GM19351 (cell line): ENCODE measurements at regions not wholly inside any gene's neighbourhood (a gene's known extent, or its start where the extent isn't known, plus 50 kb on each side); places are given as distances from the start of the nearest gene placed in this dataset.

ENCODE experiments used
- ATAC-seq: cut with Tn5 transposase; IDR thresholded peaks from one replicate; pipeline ENCODE4 v1.9.1; 2021; ENCODE audit warnings: mild to moderate bottlenecking, moderate library complexity; ENCODE audit not compliant: unreplicated experiment

GRCh38 chr4:149136951-149137620 is 678.6 kb downstream of the IQCM start:
- ATAC-seq = no peak

DNA sequence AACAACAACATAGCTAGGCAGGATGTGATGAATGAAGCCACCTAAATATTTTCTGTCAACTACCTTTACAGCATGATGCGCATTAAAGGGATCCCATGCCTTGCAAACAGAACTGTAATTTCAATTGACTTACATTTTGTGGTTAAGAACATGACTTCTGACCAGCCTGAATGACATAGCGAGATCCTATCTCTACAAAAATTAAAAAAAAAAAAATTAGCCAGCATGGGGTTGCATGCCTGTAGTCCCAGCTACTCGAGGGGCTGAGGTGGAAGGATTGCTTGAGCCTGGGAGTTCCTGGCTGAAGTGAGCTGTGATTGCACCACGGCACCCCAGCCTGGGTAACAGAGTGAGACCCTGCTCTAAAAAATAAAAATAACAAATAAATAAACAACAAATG is 680.6 kb downstream of the IQCM start:
- ATAC-seq = no peak

DNA sequence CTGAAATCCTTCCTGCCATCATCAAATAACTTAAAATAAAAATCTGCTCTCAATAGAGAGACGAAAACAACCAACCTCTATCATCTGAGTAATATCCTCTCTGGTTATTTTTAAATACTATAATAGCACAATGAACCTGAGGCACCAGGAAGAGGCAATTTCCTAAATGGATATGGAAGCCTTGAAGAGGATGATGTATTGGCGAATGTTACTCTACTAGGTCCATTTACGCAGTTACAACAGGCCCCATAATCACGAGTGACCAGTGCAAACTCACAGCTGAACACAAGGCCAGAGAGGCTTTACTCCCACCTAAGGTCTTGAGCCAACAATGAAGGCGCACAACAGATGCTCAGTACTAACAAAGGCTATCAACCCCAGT is 678.8 kb upstream of the NR3C2 start:
- no peak for ATAC-seq

GRCh38 chr4:149120331-149121022 is 678.3 kb upstream of the NR3C2 start:
- ATAC-seq = no peak

- ATAC-seq = no peak
These were observed 674.6 kb upstream of the NR3C2 start for GRCh38 chr4:149116806-149117205.

DNA sequence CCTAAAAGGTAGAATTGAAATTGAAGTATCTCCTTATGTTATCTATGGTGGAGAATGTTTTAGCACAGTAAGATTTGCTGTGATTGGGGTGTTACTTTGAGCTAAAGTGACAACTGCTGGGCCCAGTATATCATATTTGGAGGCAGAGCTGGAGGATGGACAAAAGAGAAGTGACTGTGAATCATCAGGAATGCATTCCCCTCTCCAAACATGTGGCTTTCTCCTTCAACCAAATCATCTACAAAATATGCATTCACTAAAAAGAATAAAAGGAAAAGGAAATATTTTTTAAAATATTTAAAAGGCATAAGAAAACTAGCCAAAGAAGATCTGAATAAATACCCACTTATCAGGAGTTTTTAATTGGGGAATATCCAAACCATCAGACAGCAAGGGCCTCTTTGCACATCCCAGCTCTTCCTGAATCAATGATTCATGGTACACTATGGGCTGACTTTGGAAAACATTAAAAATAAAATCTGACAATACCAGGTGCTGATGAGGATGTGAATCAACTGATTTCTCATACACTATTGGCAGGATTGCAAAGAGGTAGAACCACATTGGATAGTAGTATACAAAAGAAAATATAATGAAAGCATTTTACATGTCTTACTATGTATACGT is 671.7 kb upstream of the NR3C2 start:
- no peak for ATAC-seq

- no peak for ATAC-seq
These were observed 669.9 kb upstream of the NR3C2 start for GRCh38 chr4:149112109-149112508.

GRCh38 chr4:149110481-149110880 is 668.3 kb upstream of the NR3C2 start:
- ATAC-seq = no peak

- ATAC-seq = no peak
These were observed 666.4 kb upstream of the NR3C2 start for GRCh38 chr4:149108626-149109025.

DNA sequence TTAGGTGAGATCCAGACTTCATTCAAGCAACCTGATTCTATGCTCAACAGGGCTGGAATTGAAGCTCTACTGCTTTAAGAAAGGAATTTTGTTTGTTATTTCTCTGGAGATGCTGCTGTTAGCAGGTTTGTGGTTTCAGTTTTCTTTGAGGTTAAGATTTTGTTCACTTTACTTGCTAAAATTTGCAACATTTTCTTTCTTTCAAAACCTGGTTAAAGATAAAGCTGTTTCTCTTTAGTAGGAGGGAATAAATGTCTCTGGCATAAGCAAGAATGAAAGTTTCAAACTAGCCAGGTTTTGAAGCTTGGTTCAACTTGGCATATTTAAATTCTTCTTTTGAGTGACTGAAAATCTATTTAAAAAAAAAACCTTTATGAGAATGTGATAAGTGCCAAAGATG is 660.6 kb upstream of the NR3C2 start:
- ATAC-seq = no peak

DNA sequence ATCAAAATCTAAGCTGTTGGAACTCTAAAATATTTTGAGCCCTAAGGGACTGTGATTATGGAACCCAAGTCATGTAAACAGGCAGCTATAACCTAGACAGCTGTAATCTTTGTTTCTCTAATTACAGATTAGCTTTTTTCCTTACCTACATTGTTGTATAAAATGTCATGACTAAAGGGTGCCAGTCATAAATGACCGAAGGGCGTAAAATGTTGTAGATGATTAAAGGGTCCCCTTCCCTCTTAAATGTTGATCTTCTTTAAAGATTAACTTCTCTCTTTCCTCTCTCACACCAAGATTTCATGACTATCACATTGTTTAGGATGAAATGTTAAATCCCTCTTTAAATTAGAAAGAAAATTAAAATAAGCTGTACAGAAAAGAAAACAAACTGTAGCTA is 659.4 kb upstream of the NR3C2 start:
- no peak for ATAC-seq

DNA sequence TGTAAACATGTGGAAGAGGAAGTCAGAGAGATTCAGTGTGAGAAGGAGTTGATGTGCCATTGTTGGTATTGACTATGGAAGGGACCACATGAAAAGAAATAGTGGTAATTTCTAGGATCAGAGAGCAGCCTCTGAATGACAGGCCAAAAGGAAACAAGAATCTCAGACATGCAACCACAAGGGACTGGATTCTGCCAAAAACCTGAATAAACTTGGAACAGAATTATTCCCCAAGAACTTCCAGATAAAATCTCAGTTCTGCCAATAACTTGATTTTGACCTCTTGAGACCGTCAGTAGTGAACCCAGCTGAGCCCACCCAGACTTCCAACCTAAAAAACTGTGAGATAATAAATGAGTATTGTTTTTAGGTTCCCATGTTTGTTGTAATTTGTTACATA is 653.6 kb upstream of the NR3C2 start:
- no peak for ATAC-seq

GRCh38 chr4:149095001-149095400 is 652.8 kb upstream of the NR3C2 start:
- no peak for ATAC-seq

GRCh38 chr4:149084144-149084543 is 641.9 kb upstream of the NR3C2 start:
- ATAC-seq = no peak

GRCh38 chr4:149077181-149077580 is 635.0 kb upstream of the NR3C2 start:
- ATAC-seq = no peak

DNA sequence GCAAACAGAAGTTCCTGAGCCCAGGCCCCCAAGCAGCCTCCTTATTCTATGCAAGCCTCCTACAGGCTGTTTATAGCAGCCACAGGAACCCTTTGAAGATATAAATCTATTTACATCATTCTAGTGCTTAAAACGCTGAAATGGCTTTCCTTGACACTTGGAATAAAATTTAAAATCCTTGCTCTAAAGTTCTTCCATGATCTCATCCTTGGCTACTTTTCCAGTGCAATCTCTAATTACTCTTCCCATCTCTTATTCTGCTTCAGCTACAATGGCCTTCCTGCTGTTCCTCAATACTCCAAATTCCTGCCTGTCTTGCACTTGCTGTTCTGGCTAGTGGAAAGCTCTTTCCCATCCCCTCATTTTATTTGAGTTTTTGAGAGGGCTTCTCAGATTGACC is 634.2 kb upstream of the NR3C2 start:
- ATAC-seq = no peak

DNA sequence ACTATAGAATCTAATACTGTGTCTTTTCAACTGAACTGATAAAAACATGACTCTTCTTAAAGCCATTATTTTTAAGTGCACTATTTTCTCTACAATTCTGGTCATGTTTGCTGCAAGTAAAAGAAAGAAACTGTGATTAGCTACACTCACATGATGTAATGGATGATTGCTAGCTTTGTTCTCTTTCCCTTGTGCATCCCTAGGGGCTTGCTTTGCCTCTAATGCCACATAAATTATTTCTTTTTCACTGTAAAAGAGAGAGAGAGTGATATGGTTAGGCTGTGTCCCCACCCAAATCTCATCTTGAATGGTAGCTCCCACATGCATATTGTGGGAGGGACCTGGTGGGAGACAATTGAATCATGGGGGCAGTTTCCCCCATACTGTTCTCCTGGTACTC is 630.2 kb upstream of the NR3C2 start:
- ATAC-seq = no peak

- no peak for ATAC-seq
These were observed 623.5 kb upstream of the NR3C2 start for GRCh38 chr4:149065753-149066152.

- ATAC-seq = no peak
These were observed 620.8 kb upstream of the NR3C2 start for GRCh38 chr4:149062997-149063396.

DNA sequence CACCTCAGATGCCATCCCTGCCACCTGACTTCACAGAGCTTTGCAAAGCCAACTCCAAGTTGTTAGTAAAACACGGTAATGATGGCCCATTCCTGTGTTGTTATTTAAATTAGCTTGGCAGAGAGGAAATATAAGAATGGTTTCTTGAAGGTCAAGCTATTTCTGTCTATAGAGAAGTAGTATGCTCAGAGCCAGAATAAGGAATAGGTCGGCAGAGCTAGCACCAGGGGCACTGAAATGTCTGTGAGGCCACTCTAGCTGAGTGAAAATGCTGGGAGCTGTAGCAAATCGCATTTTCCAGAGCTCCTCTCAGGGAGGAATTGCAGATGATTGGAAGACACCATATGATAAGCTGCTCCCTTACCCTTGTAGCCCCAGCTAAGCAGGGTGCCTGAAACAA is 615.4 kb upstream of the NR3C2 start:
- no peak for ATAC-seq

- ATAC-seq = no peak
These were observed 614.4 kb upstream of the NR3C2 start for GRCh38 chr4:149056615-149057014.

- ATAC-seq = no peak
These were observed 613.4 kb upstream of the NR3C2 start for GRCh38 chr4:149055624-149056023.
